ENCODE measurements at regions not wholly inside any gene's neighbourhood (a gene's known extent, or its start where the extent isn't known, plus 50 kb on each side); places are given as distances from the start of the nearest gene placed in this dataset.

DNA sequence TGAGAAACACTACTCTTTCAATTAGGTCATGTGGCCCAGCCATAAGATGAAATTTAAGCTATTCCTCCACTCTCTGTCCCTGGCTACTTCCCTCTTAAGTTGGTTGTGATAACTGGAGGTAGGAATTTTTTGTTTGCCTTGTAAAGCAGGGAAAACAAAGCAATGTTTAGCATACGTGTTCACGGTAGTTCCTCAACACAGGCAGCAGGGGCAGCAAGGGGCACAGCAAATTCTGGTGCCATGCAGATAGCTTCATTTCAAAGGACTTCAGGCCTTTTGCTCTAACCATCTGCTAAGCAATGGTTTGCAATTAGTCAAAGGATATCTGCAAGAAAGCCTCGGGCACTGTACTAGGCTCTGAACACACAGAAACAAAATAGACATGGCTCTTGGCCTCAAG lies 330.2 kb downstream of the ZIC3 start:
- no peaks in the 10 kb centered on the region for H3K27me3 ChIP-seq
- no peak for DNase-seq
- H3K36me3 ChIP-seq, result no peaks in the 10 kb centered on the region
- WGBS, 2 donors, result 46 to 51% methylated on average over 3 of the region's 3 CpGs
- intact Hi-C loops (cut with DNase I), result no loop called here
- no peak overlapping the region for H3K27ac ChIP-seq
- no peaks in the 10 kb centered on the region for H3K4me1 ChIP-seq
- no peak for TF ChIP-seq CTCF (IDR thresholded peaks at IDR 0.05)
- no peak for TF ChIP-seq POLR2A (IDR thresholded peaks at IDR 0.05)
- no peak overlapping the region for H3K4me3 ChIP-seq
- no peaks in the 10 kb centered on the region for H3K9me3 ChIP-seq

- intact Hi-C loops (cut with DNase I), result no loop called here
- WGBS, 2 donors, result 0 to 18% methylated on average over 1 to 3 of the region's 3 CpGs
- no peak for DNase-seq
- Histone ChIP-seq H3K4me1 (no peaks in the 10 kb centered on the region), H3K27ac (no peak overlapping the region), H3K27me3 (no peaks in the 10 kb centered on the region), H3K4me3 (no peak overlapping the region), H3K9me3 (no peaks in the 10 kb centered on the region), H3K36me3 (no peaks in the 10 kb centered on the region)
- TF ChIP-seq CTCF (IDR thresholded peaks at IDR 0.05), result no peak
- TF ChIP-seq POLR2A (IDR thresholded peaks at IDR 0.05), result no peak
Measured at GRCh38 chrX:137915466-137915865, 349.5 kb downstream of the ZIC3 start.

DNA sequence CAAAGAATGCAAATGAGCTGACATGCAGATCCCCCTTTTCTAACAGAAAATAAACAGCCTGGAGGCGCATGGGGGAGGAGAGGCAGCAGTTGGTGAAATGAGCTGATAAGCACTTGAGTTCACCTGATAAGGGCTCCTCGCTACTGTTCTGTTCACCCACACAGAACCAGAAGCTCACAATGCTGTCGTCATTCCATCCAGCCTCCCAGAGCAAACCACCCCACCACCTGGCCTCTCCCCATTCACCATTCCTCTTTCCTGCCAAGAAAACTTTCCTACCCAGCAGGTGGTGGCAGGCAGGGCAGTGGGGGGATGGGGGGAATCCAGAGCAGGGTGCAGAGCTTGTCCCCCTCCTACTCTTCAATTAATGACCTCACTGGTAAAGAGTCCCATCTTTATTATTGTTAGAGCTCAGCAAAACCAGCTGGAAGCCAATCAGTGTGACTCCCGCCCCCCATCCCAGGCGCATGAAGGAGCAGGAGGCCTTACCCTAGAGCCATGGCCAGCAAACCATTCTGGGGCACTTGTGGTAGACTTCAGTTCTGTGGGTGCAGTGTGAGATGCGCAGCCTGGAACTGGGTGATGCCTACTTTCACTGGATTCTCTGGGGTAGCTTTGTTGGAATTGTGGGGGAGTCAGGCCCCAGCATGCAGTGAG lies 350.3 kb downstream of the ZIC3 start:
- no peak for DNase-seq
- Histone ChIP-seq H3K36me3 (no peaks in the 10 kb centered on the region), H3K4me3 (no peak overlapping the region), H3K4me1 (no peaks in the 10 kb centered on the region), H3K27ac (no peak overlapping the region), H3K9me3 (no peaks in the 10 kb centered on the region), H3K27me3 (no peaks in the 10 kb centered on the region)
- intact Hi-C loops (cut with DNase I), result no loop called here
- TF ChIP-seq POLR2A (IDR thresholded peaks at IDR 0.05) (no peak), CTCF (IDR thresholded peaks at IDR 0.05) (no peak)
- WGBS, 2 donors, result 61% methylated on average over 3 of the region's 6 CpGs; no CpG with 5 or more reads in 1 of the 2 donors

GRCh38 chrX:137926090-137926489 lies 360.2 kb downstream of the ZIC3 start:
- Histone ChIP-seq H3K36me3 (no peaks in the 10 kb centered on the region), H3K9me3 (no peaks in the 10 kb centered on the region), H3K27ac (no peak overlapping the region), H3K4me1 (no peaks in the 10 kb centered on the region), H3K27me3 (no peaks in the 10 kb centered on the region), H3K4me3 (no peak overlapping the region)
- DNase-seq, result no peak
- 20 to 21% methylated on average over 1 of the region's 1 CpG for WGBS, 2 donors
- intact Hi-C loops (cut with DNase I), result no loop called here
- TF ChIP-seq CTCF (IDR thresholded peaks at IDR 0.05), result peak in 1 of 6 experiments; percentile 6
- no peak for TF ChIP-seq POLR2A (IDR thresholded peaks at IDR 0.05)

GRCh38 chrX:137929951-137930350 lies 364.0 kb downstream of the ZIC3 start:
- H3K4me3 ChIP-seq, result no peak overlapping the region
- no peaks in the 10 kb centered on the region for H3K36me3 ChIP-seq
- intact Hi-C loops (cut with DNase I), result no loop called here
- 22 to 67% methylated on average over 2 of the region's 2 CpGs for WGBS, 2 donors
- H3K9me3 ChIP-seq, result peaks cover 0 to 17% (median 0%) of the 10 kb centered on the region in 3 donors
- no peak for DNase-seq
- no peak overlapping the region for H3K27ac ChIP-seq
- TF ChIP-seq CTCF (IDR thresholded peaks at IDR 0.05) (no peak), POLR2A (IDR thresholded peaks at IDR 0.05) (no peak)
- no peaks in the 10 kb centered on the region for H3K4me1 ChIP-seq
- H3K27me3 ChIP-seq, result no peaks in the 10 kb centered on the region
